ENCODE measurements at regions not wholly inside any gene's neighbourhood (a gene's known extent, or its start where the extent isn't known, plus 50 kb on each side); places are given as distances from the start of the nearest gene placed in this dataset.

DNA sequence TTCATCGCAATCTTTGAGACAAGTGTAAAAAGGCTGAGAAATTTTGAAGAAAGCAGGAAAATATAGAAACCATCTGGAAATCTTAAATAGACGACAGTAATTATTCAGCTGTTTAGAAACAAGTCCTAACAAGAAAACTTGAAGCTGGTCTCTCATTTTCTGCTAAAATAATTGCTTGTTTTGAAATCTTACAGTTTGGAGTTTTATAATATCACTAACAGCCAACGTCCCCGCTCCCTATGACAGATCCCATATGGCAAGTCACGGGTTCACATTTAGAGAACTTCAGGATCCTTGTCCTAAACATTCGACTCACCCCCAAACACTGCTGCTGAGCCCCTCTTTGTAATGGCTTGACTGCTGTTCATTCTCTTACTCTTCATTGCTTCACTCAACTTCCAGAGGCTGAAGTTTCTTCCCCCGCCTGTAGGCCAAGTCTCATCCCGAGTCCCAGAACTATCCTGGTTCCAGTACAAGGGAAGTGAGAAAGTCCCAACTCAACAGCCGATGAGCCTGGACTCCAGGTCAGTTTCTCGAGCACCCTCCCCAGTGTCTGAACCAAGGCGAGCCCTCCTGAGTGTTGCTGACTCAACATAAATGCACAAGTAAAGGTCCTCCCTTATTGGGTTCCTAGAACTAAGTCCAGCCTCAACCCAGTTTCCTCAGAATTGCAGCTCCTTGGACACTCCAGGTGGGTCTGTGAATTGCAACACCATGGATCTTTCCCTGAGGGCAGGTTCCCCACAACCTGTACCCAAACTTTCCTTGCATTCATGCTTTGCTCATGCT, 93.4 kb upstream of the BACE2 start:
- TF ChIP-seq, protein P1, sequence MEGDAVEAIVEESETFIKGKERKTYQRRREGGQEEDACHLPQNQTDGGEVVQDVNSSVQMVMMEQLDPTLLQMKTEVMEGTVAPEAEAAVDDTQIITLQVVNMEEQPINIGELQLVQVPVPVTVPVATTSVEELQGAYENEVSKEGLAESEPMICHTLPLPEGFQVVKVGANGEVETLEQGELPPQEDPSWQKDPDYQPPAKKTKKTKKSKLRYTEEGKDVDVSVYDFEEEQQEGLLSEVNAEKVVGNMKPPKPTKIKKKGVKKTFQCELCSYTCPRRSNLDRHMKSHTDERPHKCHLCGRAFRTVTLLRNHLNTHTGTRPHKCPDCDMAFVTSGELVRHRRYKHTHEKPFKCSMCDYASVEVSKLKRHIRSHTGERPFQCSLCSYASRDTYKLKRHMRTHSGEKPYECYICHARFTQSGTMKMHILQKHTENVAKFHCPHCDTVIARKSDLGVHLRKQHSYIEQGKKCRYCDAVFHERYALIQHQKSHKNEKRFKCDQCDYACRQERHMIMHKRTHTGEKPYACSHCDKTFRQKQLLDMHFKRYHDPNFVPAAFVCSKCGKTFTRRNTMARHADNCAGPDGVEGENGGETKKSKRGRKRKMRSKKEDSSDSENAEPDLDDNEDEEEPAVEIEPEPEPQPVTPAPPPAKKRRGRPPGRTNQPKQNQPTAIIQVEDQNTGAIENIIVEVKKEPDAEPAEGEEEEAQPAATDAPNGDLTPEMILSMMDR (IDR thresholded peaks at IDR 0.05): no peak
- no peak for TF ChIP-seq POLR2A (IDR thresholded peaks at IDR 0.05)
- TF ChIP-seq EP300 (IDR thresholded peaks at IDR 0.05): no peak
